Breast epithelium (tissue), 4 donors: ENCODE measurements at regions not wholly inside any gene's neighbourhood (a gene's known extent, or its start where the extent isn't known, plus 50 kb on each side); places are given as distances from the start of the nearest gene placed in this dataset.

Experiments used
- DNase-seq, 2 donors: peaks; one replicate each; pipeline ENCODE4 v3.0.0-alpha.2; 2019; ENCODE audit warnings: low spot score in 2 of 2
- H3K27ac ChIP-seq, 2 donors: fragments of 200-600 bp; sonication (generic) in 1 of 2; one replicate each; pipeline ENCODE4 v1.5.1; 2016 to 2019; ENCODE audit warnings: mild to moderate bottlenecking in 1 of 2
- H3K27me3 ChIP-seq, 2 donors: fragments of 200-600 bp; sonication (generic) in 1 of 2; one replicate each; pipeline versions ENCODE4 v1.5.1 to v1.6.0; 2017 to 2019; ENCODE audit warnings: control low read depth in 1 of 2, mild to moderate bottlenecking in 1 of 2
- H3K36me3 ChIP-seq: fragments of 200-600 bp; one replicate; pipeline ENCODE4 v1.5.1; 2019
- H3K4me1 ChIP-seq, 2 donors: fragments of 200-600 bp; sonication (generic); one replicate each; pipeline ENCODE4 v1.5.1; 2016 to 2019; ENCODE audit warnings: control low read depth in 1 of 2
- H3K4me3 ChIP-seq, 3 donors: fragments of 200-600 bp; sonication (generic); 1 replicate in 2 of 3; 2 replicates in 1 of 3; pipeline ENCODE4 v1.5.1; 2016 to 2019; ENCODE audit warnings: mild to moderate bottlenecking in 3 of 3, moderate library complexity in 2 of 3
- H3K9me3 ChIP-seq, 2 donors: fragments of 200-600 bp; sonication (generic) in 1 of 2; one replicate each; pipeline ENCODE4 v1.5.1; 2016 to 2019; ENCODE audit warnings: control low read depth in 1 of 2
- CTCF ChIP-seq, 3 donors: fragments of 450-650 bp; IDR thresholded peaks; one replicate each; pipeline ENCODE4 v1.5.1; 2016 to 2017; ENCODE audit warnings: antibody characterized with exemption in 3 of 3, mild to moderate bottlenecking in 3 of 3, moderate library complexity in 3 of 3
- POLR2A ChIP-seq: fragments of 450-650 bp; IDR thresholded peaks from one replicate; pipeline ENCODE4 v1.6.1; 2016; ENCODE audit warnings: antibody characterized with exemption, mild to moderate bottlenecking, moderate library complexity
- POLR2AphosphoS5 ChIP-seq, 3 donors: sonication (generic); formaldehyde crosslinking; IDR thresholded peaks; one replicate each; pipeline ENCODE4 v1.6.1; 2017; ENCODE audit warnings: antibody characterized with exemption in 3 of 3
- intact Hi-C: fragments of 100-400 bp; cut with DNase I; formaldehyde crosslinking; loops from one replicate; pipeline ENCODE4 v1.15.1; 2023; ENCODE audit warnings: low total_unique reads

DNA sequence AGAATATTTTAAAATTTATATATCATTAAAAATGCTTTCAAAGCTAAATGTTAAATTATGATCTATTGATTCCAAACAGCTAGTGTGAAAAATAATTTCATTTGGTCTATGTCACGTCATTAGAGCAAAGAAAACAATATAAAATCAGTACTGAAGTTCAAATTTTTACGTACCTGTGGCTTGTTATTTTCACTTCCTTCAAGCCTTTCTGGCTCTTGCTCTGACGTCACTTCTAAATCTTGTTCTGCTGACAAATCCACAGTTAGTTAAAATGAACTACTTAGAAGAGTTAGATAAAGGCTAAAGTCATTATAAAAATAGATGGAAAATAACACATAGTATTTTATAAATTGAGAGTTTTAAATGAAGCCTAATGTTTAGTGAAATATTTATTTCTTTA is 147.7 kb upstream of the TUBA3C start:
- no peak for DNase-seq
- no peak overlapping the region for H3K4me3 ChIP-seq
- no peaks in the 10 kb centered on the region for H3K36me3 ChIP-seq
- no peak overlapping the region for H3K27ac ChIP-seq
- no peaks in the 10 kb centered on the region for H3K27me3 ChIP-seq
- intact Hi-C loops: no loop called here
- peaks cover under 1 to 7% of the 10 kb centered on the region in 2 donors for H3K9me3 ChIP-seq
- TF ChIP-seq POLR2A (no peak), POLR2AphosphoS5 (IDR thresholded peaks at IDR 0.05) (no peak), CTCF (IDR thresholded peaks at IDR 0.05) (no peak)
- H3K4me1 ChIP-seq: no peaks in the 10 kb centered on the region

DNA sequence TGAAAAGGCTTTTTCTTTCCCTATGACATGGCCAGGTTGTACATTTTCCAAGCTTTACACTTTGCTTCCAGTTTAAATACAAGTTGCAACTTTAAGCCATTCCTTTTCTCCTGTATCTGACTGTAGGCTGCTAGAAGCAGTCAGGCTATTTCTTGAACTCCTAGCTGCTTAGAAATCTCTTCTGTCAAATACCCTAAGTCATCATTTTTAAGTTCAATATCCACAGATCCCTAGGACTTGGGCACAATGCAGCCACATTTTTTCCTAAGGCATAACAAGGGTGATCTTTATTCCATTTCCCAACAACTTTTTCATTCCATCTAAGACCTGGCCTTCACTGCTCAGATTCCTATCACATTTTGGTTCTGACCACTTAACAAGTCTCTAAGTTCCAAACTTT is 142.7 kb upstream of the TUBA3C start:
- H3K4me1 ChIP-seq: no peaks in the 10 kb centered on the region
- no peaks in the 10 kb centered on the region for H3K27me3 ChIP-seq
- H3K27ac ChIP-seq: no peak overlapping the region
- intact Hi-C loops: no loop called here
- H3K9me3 ChIP-seq: peaks cover 10 to 23% of the 10 kb centered on the region in 2 donors
- no peaks in the 10 kb centered on the region for H3K36me3 ChIP-seq
- DNase-seq: no peak
- H3K4me3 ChIP-seq: no peak overlapping the region
- TF ChIP-seq POLR2AphosphoS5 (IDR thresholded peaks at IDR 0.05): no peak
- TF ChIP-seq CTCF (IDR thresholded peaks at IDR 0.05): no peak
- TF ChIP-seq POLR2A: no peak

- intact Hi-C loops: no loop called here
- no peaks in the 10 kb centered on the region for H3K36me3 ChIP-seq
- H3K27me3 ChIP-seq: no peaks in the 10 kb centered on the region
- no peak for TF ChIP-seq POLR2A
- TF ChIP-seq CTCF (IDR thresholded peaks at IDR 0.05): no peak
- no peak for TF ChIP-seq POLR2AphosphoS5 (IDR thresholded peaks at IDR 0.05)
- no peak for DNase-seq
- peaks cover 10 to 23% of the 10 kb centered on the region in 2 donors for H3K9me3 ChIP-seq
- H3K4me3 ChIP-seq: no peak overlapping the region
- no peaks in the 10 kb centered on the region for H3K4me1 ChIP-seq
- no peak overlapping the region for H3K27ac ChIP-seq
These were observed 139.6 kb upstream of the TUBA3C start for GRCh38 chr13:19321222-19321621.

DNA sequence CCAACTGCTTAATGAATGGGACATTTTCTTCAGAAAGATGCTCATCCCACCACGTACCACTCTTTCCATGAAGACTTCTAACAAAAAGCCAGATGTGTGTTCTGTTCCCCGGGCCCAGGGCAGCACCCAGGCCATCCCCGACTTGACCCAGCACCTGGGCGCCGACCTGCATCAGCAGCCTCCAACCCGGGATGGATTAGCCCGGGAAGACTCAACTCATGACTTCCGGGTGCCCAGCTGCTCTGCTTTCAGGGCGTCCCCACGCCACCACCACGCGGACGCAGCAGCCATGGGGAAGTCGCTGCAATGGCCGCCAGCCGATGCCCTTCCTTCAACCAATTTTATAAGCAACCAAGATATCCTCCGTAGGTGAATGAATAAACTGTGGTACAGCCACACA is 123.8 kb upstream of the TUBA3C start:
- DNase-seq: no peak
- TF ChIP-seq POLR2A: no peak
- TF ChIP-seq POLR2AphosphoS5 (IDR thresholded peaks at IDR 0.05): no peak
- no peak for TF ChIP-seq CTCF (IDR thresholded peaks at IDR 0.05)
- intact Hi-C loops: no loop called here

GRCh38 chr13:19289180-19289579 is 107.6 kb upstream of the TUBA3C start:
- TF ChIP-seq POLR2AphosphoS5 (IDR thresholded peaks at IDR 0.05): no peak
- TF ChIP-seq POLR2A: no peak
- TF ChIP-seq CTCF (IDR thresholded peaks at IDR 0.05): no peak
- intact Hi-C loops: no loop called here
- Histone ChIP-seq H3K9me3 (peaks cover 0 to 8% of the 10 kb centered on the region in 2 donors), H3K27ac (no peak overlapping the region), H3K4me1 (no peaks in the 10 kb centered on the region), H3K4me3 (no peak overlapping the region), H3K36me3 (no peaks in the 10 kb centered on the region), H3K27me3 (no peaks in the 10 kb centered on the region)
- no peak for DNase-seq

More for the DNA sequence above, 123.8 kb upstream of the TUBA3C start:
- H3K27me3 ChIP-seq: no peaks in the 10 kb centered on the region
- H3K9me3 ChIP-seq: peaks cover 0 to 10% of the 10 kb centered on the region in 2 donors
- H3K27ac ChIP-seq: no peak overlapping the region
- no peaks in the 10 kb centered on the region for H3K36me3 ChIP-seq
- no peaks in the 10 kb centered on the region for H3K4me1 ChIP-seq
- H3K4me3 ChIP-seq: no peak overlapping the region
